Astrocyte (in vitro differentiated cells and primary cell): ENCODE measurements at regions not wholly inside any gene's neighbourhood (a gene's known extent, or its start where the extent isn't known, plus 50 kb on each side); places are given as distances from the start of the nearest gene placed in this dataset.
A peak's percentile ranks its signal among the peaks of the same experiment; 100 is the strongest.

Source experiments
- DNase-seq: peaks from one replicate; pipeline ENCODE4 v3.0.0-alpha.2; 2010; ENCODE audit warnings: low read depth
- FAIRE-seq: peaks from 2 replicates; lab custom pipeline; 2011; peaks lifted over from hg19 to GRCh38; lab: Jason Lieb, UNC
- H2AFZ ChIP-seq: 2 replicates; pipeline ENCODE4 v1.6.0; 2012; ENCODE audit warnings: low read depth, low read length, inconsistent platforms
- H3K27ac ChIP-seq: 2 replicates; pipeline ENCODE4 v1.5.1; 2011; ENCODE audit warnings: low read depth, low read length, inconsistent platforms
- H3K27me3 ChIP-seq: 2 replicates; pipeline ENCODE4 v1.6.0; 2011; ENCODE audit warnings: low read length, inconsistent platforms; ENCODE audit not compliant: insufficient read depth
- H3K36me3 ChIP-seq: 2 replicates; pipeline ENCODE4 v1.5.1; 2011; ENCODE audit warnings: low read length, inconsistent platforms; ENCODE audit not compliant: insufficient read depth
- H3K4me1 ChIP-seq: 2 replicates; pipeline ENCODE4 v1.5.1; 2011; ENCODE audit warnings: low read length, inconsistent platforms; ENCODE audit not compliant: insufficient read depth
- H3K4me2 ChIP-seq: 2 replicates; pipeline ENCODE4 v1.6.0; 2012; ENCODE audit warnings: low read length, inconsistent platforms
- H3K4me3 ChIP-seq: 2 replicates; pipeline ENCODE4 v1.5.1; 2011; ENCODE audit warnings: low read depth, mild to moderate bottlenecking, low read length, inconsistent platforms; ENCODE audit not compliant: insufficient read depth
- H3K79me2 ChIP-seq: 2 replicates; pipeline ENCODE4 v1.6.0; 2012; ENCODE audit warnings: mild to moderate bottlenecking, low read length, inconsistent platforms; ENCODE audit not compliant: insufficient read depth
- H3K9ac ChIP-seq: 2 replicates; pipeline ENCODE4 v1.6.0; 2012; ENCODE audit warnings: mild to moderate bottlenecking, low read length, inconsistent platforms
- H3K9me3 ChIP-seq: 2 replicates; pipeline ENCODE4 v1.5.1; 2012; ENCODE audit warnings: low read depth, mild to moderate bottlenecking, low read length, inconsistent platforms; ENCODE audit not compliant: insufficient read depth
- H4K20me1 ChIP-seq: 2 replicates; pipeline ENCODE4 v1.6.0; 2012; ENCODE audit warnings: low read length, inconsistent platforms; ENCODE audit not compliant: insufficient read depth
- H3K27ac Mint-ChIP-seq: one replicate; pipeline ENCODE4 v1.8.0; 2021; ENCODE audit warnings: mild to moderate bottlenecking, mixed read lengths; ENCODE audit not compliant: unreplicated experiment
- H3K27me3 Mint-ChIP-seq: one replicate; pipeline ENCODE4 v1.8.0; 2021; ENCODE audit warnings: low read depth, mixed read lengths; ENCODE audit not compliant: unreplicated experiment
- H3K36me3 Mint-ChIP-seq: one replicate; pipeline ENCODE4 v1.8.0; 2021; ENCODE audit warnings: low read depth, mixed read lengths; ENCODE audit not compliant: unreplicated experiment
- H3K4me1 Mint-ChIP-seq: one replicate; pipeline ENCODE4 v1.8.0; 2021; ENCODE audit warnings: low read depth, mixed read lengths; ENCODE audit not compliant: unreplicated experiment
- H3K4me3 Mint-ChIP-seq: one replicate; pipeline ENCODE4 v1.8.0; 2021; ENCODE audit warnings: mild to moderate bottlenecking, moderate library complexity, mixed read lengths; ENCODE audit not compliant: unreplicated experiment
- H3K9me3 Mint-ChIP-seq: one replicate; pipeline ENCODE4 v1.8.0; 2021; ENCODE audit warnings: mild to moderate bottlenecking, mixed read lengths; ENCODE audit not compliant: unreplicated experiment
- CTCF ChIP-seq: IDR thresholded peaks from 2 replicates; pipeline ENCODE4 v1.5.1; 2011; ENCODE audit warnings: low read depth, mild to moderate bottlenecking, inconsistent platforms, low read length, moderate library complexity; ENCODE audit not compliant: insufficient read depth
- EZH2 ChIP-seq: IDR thresholded peaks from 2 replicates; pipeline ENCODE4 v1.6.1; 2012; ENCODE audit warnings: mild to moderate bottlenecking, low read length, inconsistent platforms; ENCODE audit not compliant: insufficient read depth

- Histone ChIP-seq H3K4me1 (peaks cover 18% of the 10 kb centered on the region), H4K20me1 (no peaks in the 10 kb centered on the region), H3K79me2 (no peaks in the 10 kb centered on the region), H2AFZ (no peak overlapping the region), H3K9me3 (no peaks in the 10 kb centered on the region), H3K36me3 (no peaks in the 10 kb centered on the region), H3K4me2 (no peak overlapping the region), H3K27ac (no peak overlapping the region), H3K9ac (no peak overlapping the region), H3K27me3 (no peaks in the 10 kb centered on the region), H3K4me3 (no peak overlapping the region)
- H3K36me3 Mint-ChIP-seq: no peaks in the 10 kb centered on the region
- FAIRE-seq: no peak
- TF ChIP-seq EZH2 (no peak), CTCF (no peak)
- H3K4me1 Mint-ChIP-seq: no peaks in the 10 kb centered on the region
- no peaks in the 10 kb centered on the region for H3K9me3 Mint-ChIP-seq
- H3K4me3 Mint-ChIP-seq: no peak overlapping the region
- peaks cover 19% of the 10 kb centered on the region for H3K27me3 Mint-ChIP-seq
- H3K27ac Mint-ChIP-seq: no peak overlapping the region
- DNase-seq: no peak
Observed at GRCh38 chr12:114901316-114901715, 217.3 kb upstream of the TBX3 start.

DNA sequence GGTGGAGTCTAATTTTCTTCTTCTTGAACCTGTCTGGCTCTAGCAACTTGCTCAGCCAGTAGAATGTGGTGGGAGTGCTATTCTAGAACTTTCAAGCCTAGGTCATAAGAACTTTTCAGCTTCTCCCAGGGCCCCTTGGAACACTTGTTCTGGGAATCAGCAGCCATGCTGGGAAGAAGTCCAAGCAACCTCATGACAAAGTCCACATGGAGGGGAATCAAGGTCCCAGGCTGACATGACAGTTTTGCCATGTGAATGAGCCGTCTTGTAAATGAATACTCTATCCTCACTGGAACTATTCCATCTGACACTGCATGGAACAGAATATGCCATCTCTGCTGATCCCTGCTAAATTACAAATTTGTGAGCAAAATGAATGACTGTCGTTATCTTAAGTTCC is 214.2 kb upstream of the TBX3 start:
- no peaks in the 10 kb centered on the region for H3K9me3 Mint-ChIP-seq
- Histone ChIP-seq H3K4me3 (no peak overlapping the region), H3K9me3 (no peaks in the 10 kb centered on the region), H4K20me1 (no peaks in the 10 kb centered on the region), H3K27me3 (no peaks in the 10 kb centered on the region), H3K79me2 (no peaks in the 10 kb centered on the region), H2AFZ (no peak overlapping the region), H3K4me1 (peaks cover 10% of the 10 kb centered on the region), H3K27ac (no peak overlapping the region), H3K4me2 (no peak overlapping the region), H3K9ac (no peak overlapping the region), H3K36me3 (no peaks in the 10 kb centered on the region)
- TF ChIP-seq EZH2: no peak
- no peak for TF ChIP-seq CTCF
- H3K27me3 Mint-ChIP-seq: peaks cover 26% of the 10 kb centered on the region
- H3K4me3 Mint-ChIP-seq: no peak overlapping the region
- no peak overlapping the region for H3K27ac Mint-ChIP-seq
- FAIRE-seq (no peak), DNase-seq (no peak)
- no peaks in the 10 kb centered on the region for H3K36me3 Mint-ChIP-seq
- no peaks in the 10 kb centered on the region for H3K4me1 Mint-ChIP-seq

- H3K27ac ChIP-seq: no peak overlapping the region
- H3K9me3 ChIP-seq: no peaks in the 10 kb centered on the region
- H3K27me3 ChIP-seq: no peaks in the 10 kb centered on the region
- H4K20me1 ChIP-seq: no peaks in the 10 kb centered on the region
- no peaks in the 10 kb centered on the region for H3K4me1 ChIP-seq
- FAIRE-seq: no peak
- TF ChIP-seq EZH2 (no peak), CTCF (no peak)
- no peak for DNase-seq
- Mint-ChIP-seq H3K4me3 (no peak overlapping the region), H3K36me3 (no peaks in the 10 kb centered on the region), H3K27me3 (peaks cover 45% of the 10 kb centered on the region), H3K27ac (no peak overlapping the region), H3K9me3 (no peaks in the 10 kb centered on the region), H3K4me1 (no peaks in the 10 kb centered on the region)
- no peak overlapping the region for H3K4me3 ChIP-seq
- H2AFZ ChIP-seq: peak overlapping the region; percentile 11
- H3K4me2 ChIP-seq: no peak overlapping the region
- no peaks in the 10 kb centered on the region for H3K79me2 ChIP-seq
- no peaks in the 10 kb centered on the region for H3K36me3 ChIP-seq
- H3K9ac ChIP-seq: no peak overlapping the region
Observed at GRCh38 chr12:114895827-114896226, 211.9 kb upstream of the TBX3 start.
